ENCODE measurements at regions not wholly inside any gene's neighbourhood (a gene's known extent, or its start where the extent isn't known, plus 50 kb on each side); places are given as distances from the start of the nearest gene placed in this dataset.
"Not testable (repeated sequence)": the region's sequence is repeated elsewhere in the genome, so short reads cannot be mapped to it uniquely, and the experiment has no call there.

DNA sequence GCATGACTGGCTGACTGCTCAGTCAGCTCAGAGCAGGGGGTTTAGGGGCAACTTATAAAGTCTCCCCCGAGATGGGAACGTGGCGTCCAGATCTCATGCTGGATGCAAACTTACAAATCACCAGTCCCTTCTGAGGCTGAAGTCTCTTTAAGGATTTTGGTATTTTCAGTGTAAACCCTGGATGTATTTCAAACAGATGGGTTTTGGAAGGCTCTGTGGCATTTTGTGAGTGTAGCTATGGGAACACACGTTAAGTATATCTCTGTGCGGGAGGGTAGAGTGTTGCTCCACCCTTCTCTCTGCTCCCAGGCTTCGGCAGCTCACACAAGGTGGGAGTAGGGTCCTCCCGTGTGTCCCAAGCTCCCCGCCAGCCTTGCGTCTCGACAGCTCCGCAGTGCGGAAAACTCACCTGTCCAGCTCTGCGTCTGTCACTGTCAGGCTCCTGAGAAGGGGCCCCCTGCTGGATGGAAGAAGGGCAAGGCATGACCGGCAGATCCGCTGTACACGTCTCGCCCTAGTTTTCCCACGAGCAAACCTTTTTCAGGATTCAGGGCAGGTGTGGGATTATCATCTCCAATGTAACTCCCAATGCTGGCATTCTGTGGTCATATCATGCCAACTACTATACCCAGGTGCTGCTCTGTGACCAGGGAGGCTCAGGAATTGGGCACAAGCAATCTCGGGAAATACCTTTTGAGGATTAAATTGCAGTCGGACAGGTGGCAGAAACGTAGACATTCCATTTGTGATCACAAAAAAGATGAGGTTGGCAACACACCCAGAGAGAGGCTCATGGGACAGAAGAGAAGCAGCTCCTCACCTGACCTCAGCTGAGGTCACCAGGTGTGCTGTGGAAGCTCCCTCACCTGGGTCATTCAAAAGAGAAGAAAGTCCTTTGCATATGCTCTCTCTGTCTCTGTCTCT lies 313.9 kb upstream of the B3GAT1 start:
- no peak for DNase-seq (ENCODE audit: low spot score)

DNA sequence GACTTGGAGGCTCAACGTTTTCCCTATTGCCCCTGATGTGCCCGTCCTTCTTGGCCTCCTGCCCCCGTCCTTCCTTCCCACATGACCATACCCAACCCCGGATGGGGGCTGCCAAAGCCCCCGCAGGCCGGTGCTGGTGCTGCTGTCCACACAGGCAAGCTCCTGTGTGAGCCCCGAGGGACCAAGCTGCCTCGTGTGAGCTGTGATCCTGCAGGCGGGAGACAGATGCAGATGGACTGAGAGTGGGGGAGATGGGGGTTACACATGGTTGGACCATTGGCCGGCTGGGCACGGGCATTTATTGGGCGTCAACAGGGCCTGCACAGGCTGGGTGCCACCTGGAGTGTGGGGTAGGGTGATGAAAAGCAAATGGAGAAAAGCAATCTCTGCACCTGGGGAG lies 313.2 kb upstream of the B3GAT1 start:
- DNase-seq (ENCODE audit: low spot score), result no peak

DNA sequence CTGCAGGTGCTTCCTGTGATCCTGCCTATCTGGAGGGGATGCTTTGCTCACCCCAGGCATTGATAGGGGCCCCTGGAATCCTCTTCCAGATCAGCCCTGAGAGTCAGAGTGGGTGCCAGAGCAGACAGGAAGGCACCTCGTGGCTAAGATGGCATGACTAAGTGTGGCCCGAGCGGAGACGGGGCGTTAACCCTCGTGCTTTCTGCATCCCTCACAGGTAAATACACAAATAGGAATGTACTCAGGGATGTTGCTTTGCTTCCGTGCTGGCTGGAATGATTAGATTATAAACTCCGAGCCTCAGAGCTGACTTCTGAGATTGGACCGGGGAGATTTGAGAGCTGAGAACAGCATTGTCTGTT lies 312.7 kb upstream of the B3GAT1 start:
- DNase-seq (ENCODE audit: low spot score), result no peak

GRCh38 chr11:134724106-134724778 lies 312.2 kb upstream of the B3GAT1 start:
- no peak for DNase-seq (ENCODE audit: low spot score)

- DNase-seq (ENCODE audit: low spot score), result not testable (repeated sequence)
These were observed 308.6 kb upstream of the B3GAT1 start for GRCh38 chr11:134720691-134721070.

- not testable (repeated sequence) for DNase-seq (ENCODE audit: low spot score)
These were observed 308.1 kb upstream of the B3GAT1 start for GRCh38 chr11:134719940-134720690.

- DNase-seq (ENCODE audit: low spot score), result no peak
These were observed 307.4 kb upstream of the B3GAT1 start for GRCh38 chr11:134719397-134719796.

- DNase-seq (ENCODE audit: low spot score), result no peak
These were observed 304.5 kb upstream of the B3GAT1 start for GRCh38 chr11:134716582-134716981.

DNA sequence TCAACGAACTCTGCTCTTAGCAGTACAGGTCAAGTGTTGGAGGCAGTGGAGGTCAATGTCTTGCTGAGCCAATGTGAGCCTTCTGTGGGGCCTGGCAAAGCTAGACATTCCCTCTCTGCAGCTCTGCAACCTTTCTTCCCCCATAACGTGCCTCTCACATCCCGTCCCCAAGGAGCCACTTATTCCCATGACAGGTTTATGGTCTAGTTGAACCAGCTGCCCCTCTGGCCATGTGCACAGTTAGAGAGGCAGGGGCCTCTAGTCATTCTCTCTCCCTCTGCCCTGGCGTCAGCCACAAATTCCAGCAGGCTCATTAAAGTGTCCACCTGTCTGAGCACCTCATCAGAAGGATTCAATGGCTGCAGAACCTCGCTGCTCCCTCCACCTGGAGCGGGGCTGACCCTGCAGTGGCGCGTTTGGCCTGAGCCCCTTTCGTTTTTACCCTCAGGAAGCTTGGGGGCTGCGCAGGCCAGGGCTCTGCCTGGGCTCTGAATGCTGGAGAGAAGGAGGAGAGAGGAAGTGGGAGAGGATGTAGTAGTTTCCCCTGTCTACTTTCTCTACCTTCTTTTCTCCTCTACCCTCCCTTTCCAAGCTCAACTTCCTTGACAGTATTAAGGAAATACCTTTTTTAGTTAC lies 302.1 kb upstream of the B3GAT1 start:
- DNase-seq (ENCODE audit: low spot score), result no peak

GRCh38 chr11:134712228-134713145 lies 300.4 kb upstream of the B3GAT1 start:
- no peak for DNase-seq (ENCODE audit: low spot score)

DNA sequence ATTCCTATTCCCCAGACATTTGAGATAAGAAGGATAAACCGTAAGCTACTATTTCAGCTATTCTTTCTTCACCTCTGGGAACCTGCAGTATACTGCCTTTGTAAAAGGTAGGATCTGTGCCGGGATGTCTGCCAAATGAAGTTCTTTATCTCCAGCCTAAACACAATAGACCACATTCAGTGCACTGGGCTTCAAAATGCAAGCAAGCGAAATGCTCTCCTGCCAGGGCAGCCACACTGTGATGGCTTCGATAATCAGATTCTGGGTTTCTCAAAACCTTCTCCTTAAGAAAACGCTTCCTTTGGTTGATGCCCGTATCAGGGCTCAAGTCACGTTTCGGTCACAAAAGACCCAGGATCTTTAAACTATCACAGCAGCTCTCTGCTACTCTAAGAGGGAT lies 299.5 kb upstream of the B3GAT1 start:
- DNase-seq (ENCODE audit: low spot score), result no peak

DNA sequence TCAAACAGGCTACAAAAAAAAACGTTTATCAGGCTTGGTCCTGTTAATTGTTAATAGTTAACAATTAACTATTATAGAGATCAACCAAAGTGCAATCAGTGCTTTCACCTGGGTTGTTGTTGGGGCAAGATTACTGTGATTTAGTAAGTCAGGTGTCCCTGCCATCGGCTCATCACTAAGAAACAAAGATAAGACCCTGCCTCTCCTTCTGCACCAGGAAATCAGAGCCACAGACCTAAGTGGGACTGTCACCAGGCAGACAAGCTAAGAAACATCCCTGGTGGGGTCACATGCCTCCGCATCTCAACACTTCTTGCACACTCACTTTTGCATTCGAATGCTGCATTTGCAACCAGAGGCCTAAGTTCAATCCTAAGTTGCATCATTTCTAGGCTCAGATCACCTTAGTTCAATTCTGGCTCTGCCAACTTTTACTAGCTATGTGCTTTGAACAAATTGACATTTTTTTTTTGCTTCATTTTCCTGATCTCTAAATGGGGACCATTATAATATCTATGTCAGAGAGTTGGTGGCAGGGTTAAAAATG lies 298.9 kb upstream of the B3GAT1 start:
- no peak for DNase-seq (ENCODE audit: low spot score)

DNA sequence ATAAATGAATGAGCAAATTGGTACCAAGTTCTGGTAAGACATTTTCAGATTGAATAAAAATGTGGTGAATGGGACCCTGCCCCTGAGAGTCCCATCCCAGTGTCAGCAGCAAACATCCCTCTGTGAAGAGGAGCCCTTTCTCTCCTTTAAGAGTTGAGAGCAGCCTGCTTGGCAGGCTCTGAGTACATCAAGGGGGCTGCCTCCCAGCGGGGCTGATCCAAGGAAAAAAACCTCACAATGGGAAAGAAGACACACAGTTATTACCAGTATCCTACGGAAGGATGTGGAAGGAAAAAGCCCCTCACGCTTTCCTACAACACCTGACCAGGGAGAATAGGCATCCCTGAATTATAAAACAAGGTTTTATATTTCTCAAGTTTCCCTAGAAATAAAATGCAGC lies 293.8 kb upstream of the B3GAT1 start:
- DNase-seq (ENCODE audit: low spot score), result no peak

GRCh38 chr11:134702827-134703226 lies 290.8 kb upstream of the B3GAT1 start:
- DNase-seq (ENCODE audit: low spot score), result no peak

GRCh38 chr11:134701564-134702165 lies 289.6 kb upstream of the B3GAT1 start:
- no peak for DNase-seq (ENCODE audit: low spot score)

DNA sequence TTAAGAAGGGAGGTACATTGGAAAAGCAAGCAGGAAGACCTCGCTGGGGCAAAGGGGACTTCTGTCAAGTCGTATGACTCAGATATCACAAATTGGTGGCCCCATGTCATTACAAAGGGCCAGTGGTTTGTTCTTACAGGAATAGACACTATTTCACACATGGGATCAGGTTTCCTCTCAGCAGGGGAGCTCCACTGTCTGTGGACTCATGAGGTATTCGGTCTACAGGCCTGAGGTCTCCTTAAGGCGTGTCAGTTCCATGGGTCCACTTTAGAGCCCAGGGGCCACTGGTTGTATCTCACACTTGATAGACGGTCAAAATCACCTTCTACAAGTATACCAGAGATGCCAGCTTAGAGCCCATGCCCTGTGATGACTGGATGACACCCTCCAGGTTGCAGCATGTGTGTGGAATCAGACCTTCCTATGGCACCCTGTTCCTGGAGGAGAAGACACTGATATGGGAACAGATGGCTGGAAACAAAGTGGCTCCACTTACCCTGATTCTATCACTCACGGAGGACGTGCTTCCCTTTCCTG lies 288.1 kb upstream of the B3GAT1 start:
- DNase-seq (ENCODE audit: low spot score), result no peak

DNA sequence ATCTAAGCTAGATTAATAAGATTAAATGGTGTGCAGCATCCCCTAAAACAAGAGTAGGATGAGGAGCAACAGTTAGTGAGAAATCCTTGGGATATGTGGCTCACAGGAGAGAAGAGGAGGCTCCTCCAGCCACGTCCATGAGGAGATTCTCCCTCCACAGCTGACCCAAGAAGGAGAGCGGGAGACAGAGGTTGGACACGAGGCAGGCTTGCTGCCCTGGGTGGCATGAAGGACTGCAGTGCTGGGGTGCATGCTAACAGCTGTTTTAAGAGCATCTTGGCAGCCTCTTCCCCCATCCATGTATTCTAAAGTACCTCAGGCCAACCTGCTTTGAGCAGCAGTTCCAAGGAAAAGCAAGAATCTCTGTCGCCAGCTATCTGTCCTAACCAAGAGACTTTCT lies 284.4 kb upstream of the B3GAT1 start:
- no peak for DNase-seq (ENCODE audit: low spot score)

DNA sequence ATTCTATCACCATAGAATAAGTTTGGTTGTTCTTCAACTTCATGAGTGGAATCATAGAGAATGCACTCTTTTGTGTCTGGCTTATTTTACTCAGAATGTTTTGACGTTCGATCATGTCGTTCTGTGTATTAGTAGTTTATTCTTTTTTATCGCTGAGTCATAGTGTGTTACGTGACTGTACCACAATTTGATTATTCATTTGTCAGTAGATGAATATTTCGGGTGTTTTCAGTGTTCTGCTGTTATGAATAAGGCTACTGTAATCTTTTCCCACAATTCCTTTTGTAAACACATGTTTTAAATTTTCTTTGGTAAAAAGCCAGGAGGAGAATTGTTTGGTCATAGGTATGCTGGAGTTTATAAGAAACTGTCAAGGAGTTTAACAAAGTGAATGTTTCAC lies 279.9 kb upstream of the B3GAT1 start:
- peak; percentile 16 for DNase-seq (ENCODE audit: low spot score)

- no peak for DNase-seq (ENCODE audit: low spot score)
These were observed 279.3 kb upstream of the B3GAT1 start for GRCh38 chr11:134691295-134691873.

- no peak for DNase-seq (ENCODE audit: low spot score)
These were observed 277.8 kb upstream of the B3GAT1 start for GRCh38 chr11:134689886-134690285.

All from RKO (cell line).